WTC11 (cell line): ENCODE measurements at regions not wholly inside any gene's neighbourhood (a gene's known extent, or its start where the extent isn't known, plus 50 kb on each side); places are given as distances from the start of the nearest gene placed in this dataset.

Source experiments
- ATF1 ChIP-seq: sonication (generic); formaldehyde crosslinking; IDR thresholded peaks from 2 replicates; pipeline ENCODE4 v1.8.1; 2023; ENCODE audit warnings: mild to moderate bottlenecking, moderate library complexity, missing genetic modification reagents
- CREB1 ChIP-seq: sonication (generic); formaldehyde crosslinking; IDR thresholded peaks from 2 replicates; pipeline ENCODE4 v1.8.0; 2023; ENCODE audit warnings: mild to moderate bottlenecking, missing genetic modification reagents
- ELF4 ChIP-seq: sonication (generic); formaldehyde crosslinking; IDR thresholded peaks from 2 replicates; pipeline ENCODE4 v1.8.1; 2022; ENCODE audit warnings: low read depth, mild to moderate bottlenecking, moderate library complexity, missing genetic modification reagents
- MYBL2 ChIP-seq: sonication (generic); formaldehyde crosslinking; IDR thresholded peaks from 2 replicates; pipeline ENCODE4 v1.8.1; 2023; ENCODE audit warnings: mild to moderate bottlenecking, moderate library complexity, missing genetic modification reagents
- NR2C2 ChIP-seq: sonication (generic); formaldehyde crosslinking; IDR thresholded peaks from 2 replicates; pipeline ENCODE4 v1.8.0; 2022; ENCODE audit warnings: mild to moderate bottlenecking, missing genetic modification reagents
- NR3C1 ChIP-seq: sonication (generic); formaldehyde crosslinking; conservative IDR thresholded peaks from 2 replicates; pipeline ENCODE4 v1.8.1; 2023; ENCODE audit warnings: low read depth, mild to moderate bottlenecking, missing genetic modification reagents
- TCF7 ChIP-seq: sonication (generic); formaldehyde crosslinking; IDR thresholded peaks from 2 replicates; pipeline ENCODE4 v1.8.0; 2022; ENCODE audit warnings: mild to moderate bottlenecking, low read depth, missing genetic modification reagents, moderate library complexity
- TF ChIP-seq, protein P1 (sequence below): fragments of 250-450 bp; sonication (Bioruptor Pico); IDR thresholded peaks from 2 replicates; pipeline ENCODE4 v1.8.0; 2021; ENCODE audit warnings: mild to moderate bottlenecking
- TF ChIP-seq, protein P2 (sequence below): sonication (generic); formaldehyde crosslinking; IDR thresholded peaks from 2 replicates; pipeline ENCODE4 v1.8.0; 2022; ENCODE audit warnings: mild to moderate bottlenecking, missing genetic modification reagents
- TF ChIP-seq, protein P3 (sequence below): fragments of 200-600 bp; IDR thresholded peaks from 2 replicates; pipeline ENCODE4 v1.8.0; 2022; ENCODE audit warnings: antibody characterized with exemption
- TF ChIP-seq, protein P4 (sequence below): fragments of 250-450 bp; sonication (Bioruptor Pico); IDR thresholded peaks from 2 replicates; pipeline ENCODE4 v2.1.2; 2022; ENCODE audit warnings: mild to moderate bottlenecking, moderate library complexity
- TF ChIP-seq, protein P5 (sequence below): sonication (generic); formaldehyde crosslinking; IDR thresholded peaks from 2 replicates; pipeline ENCODE4 v1.8.1; 2023; ENCODE audit warnings: mild to moderate bottlenecking, missing genetic modification reagents, moderate library complexity

DNA sequence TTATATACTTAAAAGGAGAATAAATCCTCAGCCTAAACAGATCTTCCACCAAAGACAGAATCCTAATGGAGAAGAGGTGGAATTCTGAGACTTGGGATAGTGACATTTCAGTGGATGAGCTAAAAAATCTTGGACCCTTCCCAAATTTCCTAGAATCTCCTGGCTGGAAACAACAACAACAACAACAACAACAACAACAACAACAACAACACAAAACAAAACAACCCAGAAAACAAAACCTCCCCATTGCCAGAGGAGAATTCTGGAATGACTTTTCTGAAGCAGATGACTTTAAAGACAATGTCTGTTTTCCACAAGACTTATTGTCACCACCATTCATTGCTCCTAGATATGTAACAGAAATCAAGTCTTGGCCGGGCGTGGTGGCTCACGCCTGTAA lies 322.1 kb downstream of the ARL4A start:
- TF ChIP-seq, protein P1, sequence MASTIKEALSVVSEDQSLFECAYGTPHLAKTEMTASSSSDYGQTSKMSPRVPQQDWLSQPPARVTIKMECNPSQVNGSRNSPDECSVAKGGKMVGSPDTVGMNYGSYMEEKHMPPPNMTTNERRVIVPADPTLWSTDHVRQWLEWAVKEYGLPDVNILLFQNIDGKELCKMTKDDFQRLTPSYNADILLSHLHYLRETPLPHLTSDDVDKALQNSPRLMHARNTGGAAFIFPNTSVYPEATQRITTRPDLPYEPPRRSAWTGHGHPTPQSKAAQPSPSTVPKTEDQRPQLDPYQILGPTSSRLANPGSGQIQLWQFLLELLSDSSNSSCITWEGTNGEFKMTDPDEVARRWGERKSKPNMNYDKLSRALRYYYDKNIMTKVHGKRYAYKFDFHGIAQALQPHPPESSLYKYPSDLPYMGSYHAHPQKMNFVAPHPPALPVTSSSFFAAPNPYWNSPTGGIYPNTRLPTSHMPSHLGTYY (CRISPR knock-in tag): no peak
- TF ChIP-seq ATF1 (CRISPR knock-in tag) (no peak), TCF7 (CRISPR knock-in tag) (no peak), CREB1 (CRISPR knock-in tag) (no peak), NR2C2 (CRISPR knock-in tag) (no peak), NR3C1 (CRISPR knock-in tag) (no peak), MYBL2 (no peak), ELF4 (CRISPR knock-in tag) (no peak)
- TF ChIP-seq, protein P2, sequence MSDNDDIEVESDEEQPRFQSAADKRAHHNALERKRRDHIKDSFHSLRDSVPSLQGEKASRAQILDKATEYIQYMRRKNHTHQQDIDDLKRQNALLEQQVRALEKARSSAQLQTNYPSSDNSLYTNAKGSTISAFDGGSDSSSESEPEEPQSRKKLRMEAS (CRISPR knock-in tag): no peak
- TF ChIP-seq, protein P3, sequence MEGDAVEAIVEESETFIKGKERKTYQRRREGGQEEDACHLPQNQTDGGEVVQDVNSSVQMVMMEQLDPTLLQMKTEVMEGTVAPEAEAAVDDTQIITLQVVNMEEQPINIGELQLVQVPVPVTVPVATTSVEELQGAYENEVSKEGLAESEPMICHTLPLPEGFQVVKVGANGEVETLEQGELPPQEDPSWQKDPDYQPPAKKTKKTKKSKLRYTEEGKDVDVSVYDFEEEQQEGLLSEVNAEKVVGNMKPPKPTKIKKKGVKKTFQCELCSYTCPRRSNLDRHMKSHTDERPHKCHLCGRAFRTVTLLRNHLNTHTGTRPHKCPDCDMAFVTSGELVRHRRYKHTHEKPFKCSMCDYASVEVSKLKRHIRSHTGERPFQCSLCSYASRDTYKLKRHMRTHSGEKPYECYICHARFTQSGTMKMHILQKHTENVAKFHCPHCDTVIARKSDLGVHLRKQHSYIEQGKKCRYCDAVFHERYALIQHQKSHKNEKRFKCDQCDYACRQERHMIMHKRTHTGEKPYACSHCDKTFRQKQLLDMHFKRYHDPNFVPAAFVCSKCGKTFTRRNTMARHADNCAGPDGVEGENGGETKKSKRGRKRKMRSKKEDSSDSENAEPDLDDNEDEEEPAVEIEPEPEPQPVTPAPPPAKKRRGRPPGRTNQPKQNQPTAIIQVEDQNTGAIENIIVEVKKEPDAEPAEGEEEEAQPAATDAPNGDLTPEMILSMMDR: no peak
- TF ChIP-seq, protein P4, sequence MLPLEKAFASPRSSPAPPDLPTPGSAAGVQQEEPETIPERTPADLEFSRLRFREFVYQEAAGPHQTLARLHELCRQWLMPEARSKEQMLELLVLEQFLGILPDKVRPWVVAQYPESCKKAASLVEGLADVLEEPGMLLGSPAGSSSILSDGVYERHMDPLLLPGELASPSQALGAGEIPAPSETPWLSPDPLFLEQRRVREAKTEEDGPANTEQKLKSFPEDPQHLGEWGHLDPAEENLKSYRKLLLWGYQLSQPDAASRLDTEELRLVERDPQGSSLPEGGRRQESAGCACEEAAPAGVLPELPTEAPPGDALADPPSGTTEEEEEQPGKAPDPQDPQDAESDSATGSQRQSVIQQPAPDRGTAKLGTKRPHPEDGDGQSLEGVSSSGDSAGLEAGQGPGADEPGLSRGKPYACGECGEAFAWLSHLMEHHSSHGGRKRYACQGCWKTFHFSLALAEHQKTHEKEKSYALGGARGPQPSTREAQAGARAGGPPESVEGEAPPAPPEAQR (CRISPR knock-in tag): no peak
- TF ChIP-seq, protein P5, sequence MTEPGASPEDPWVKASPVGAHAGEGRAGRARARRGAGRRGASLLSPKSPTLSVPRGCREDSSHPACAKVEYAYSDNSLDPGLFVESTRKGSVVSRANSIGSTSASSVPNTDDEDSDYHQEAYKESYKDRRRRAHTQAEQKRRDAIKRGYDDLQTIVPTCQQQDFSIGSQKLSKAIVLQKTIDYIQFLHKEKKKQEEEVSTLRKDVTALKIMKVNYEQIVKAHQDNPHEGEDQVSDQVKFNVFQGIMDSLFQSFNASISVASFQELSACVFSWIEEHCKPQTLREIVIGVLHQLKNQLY (CRISPR knock-in tag): no peak
